Gastroesophageal sphincter (tissue), 3 donors: ENCODE measurements at regions not wholly inside any gene's neighbourhood (a gene's known extent, or its start where the extent isn't known, plus 50 kb on each side); places are given as distances from the start of the nearest gene placed in this dataset.

Source experiments
- CTCF ChIP-seq, 4 experiments: fragments of 200-600 bp in 2 of 4; fragments of 450-650 bp in 2 of 4; sonication (generic) in 1 of 4; IDR thresholded peaks; one replicate each; pipeline ENCODE4 v1.5.1; 2017 to 2019; ENCODE audit warnings: antibody characterized with exemption in 4 of 4, mild to moderate bottlenecking in 2 of 4, moderate library complexity in 2 of 4
- POLR2A ChIP-seq, 2 donors: fragments of 450-650 bp; IDR thresholded peaks; one replicate each; pipeline ENCODE4 v1.6.1; 2017; ENCODE audit warnings: antibody characterized with exemption in 2 of 2, mild to moderate bottlenecking in 2 of 2, moderate library complexity in 1 of 2

GRCh38 chr10:27601946-27602538 lies 97.9 kb downstream of the RAB18 start:
- TF ChIP-seq CTCF (IDR thresholded peaks at IDR 0.05): no peak
- TF ChIP-seq POLR2A (IDR thresholded peaks at IDR 0.05): no peak
